GM12891 (cell line): ENCODE measurements at regions not wholly inside any gene's neighbourhood (a gene's known extent, or its start where the extent isn't known, plus 50 kb on each side); places are given as distances from the start of the nearest gene placed in this dataset.

Source experiments
- DNase-seq: peaks from one replicate; pipeline ENCODE4 v3.0.0; 2011; ENCODE audit warnings: low spot score; ENCODE audit not compliant: insufficient read length
- FAIRE-seq: peaks from 2 replicates; lab custom pipeline; 2011; peaks lifted over from hg19 to GRCh38; lab: Jason Lieb, UNC
- PAX5 ChIP-seq: IDR thresholded peaks from 2 replicates; pipeline ENCODE4 v1.6.1; 2011; ENCODE audit warnings: low read length, moderate library complexity, mild to moderate bottlenecking; ENCODE audit not compliant: insufficient read depth, severe bottlenecking
- POLR2A ChIP-seq: IDR thresholded peaks from 2 replicates; pipeline ENCODE4 v1.6.1; 2011; ENCODE audit warnings: low read depth, low read length, control low read depth
- POLR2AphosphoS5 ChIP-seq: IDR thresholded peaks from 2 replicates; pipeline ENCODE4 v1.6.1; 2011; ENCODE audit warnings: low read depth, low read length, control low read depth
- POU2F2 ChIP-seq: IDR thresholded peaks from 2 replicates; pipeline ENCODE4 v1.6.1; 2011; ENCODE audit warnings: low read depth, mild to moderate bottlenecking, control low read depth, low read length, moderate library complexity
- SPI1 ChIP-seq: IDR thresholded peaks from 2 replicates; pipeline ENCODE4 v1.6.1; 2011; ENCODE audit warnings: low read depth, low read length, control low read depth
- TAF1 ChIP-seq: IDR thresholded peaks from 2 replicates; pipeline ENCODE4 v1.6.1; 2011; ENCODE audit warnings: low read depth, low read length, control low read depth

- DNase-seq (no peak), FAIRE-seq (no peak)
- TF ChIP-seq PAX5 (no peak), POLR2A (no peak), POLR2AphosphoS5 (no peak), TAF1 (no peak), SPI1 (no peak)
These were observed 516.7 kb downstream of the CBLN4 start for GRCh38 chr20:55488593-55488992.

GRCh38 chr20:55478724-55479450 lies 526.4 kb downstream of the CBLN4 start:
- no peak for TF ChIP-seq POLR2A
- TF ChIP-seq SPI1, result no peak
- TF ChIP-seq POU2F2, result no peak
- TF ChIP-seq TAF1, result no peak
- TF ChIP-seq PAX5, result no peak
- no peak for TF ChIP-seq POLR2AphosphoS5
- DNase-seq (no peak), FAIRE-seq (no peak)

GRCh38 chr20:55472704-55473103 lies 532.6 kb downstream of the CBLN4 start:
- TF ChIP-seq POLR2A, result no peak
- TF ChIP-seq PAX5, result no peak
- TF ChIP-seq POU2F2, result no peak
- no peak for TF ChIP-seq TAF1
- TF ChIP-seq SPI1, result no peak
- TF ChIP-seq POLR2AphosphoS5, result no peak
- FAIRE-seq, result no peak
- no peak for DNase-seq

GRCh38 chr20:55471052-55472006 lies 534.0 kb downstream of the CBLN4 start:
- FAIRE-seq, result no peak
- TF ChIP-seq POU2F2 (no peak), POLR2A (no peak), PAX5 (no peak), SPI1 (no peak), TAF1 (no peak), POLR2AphosphoS5 (no peak)
- no peak for DNase-seq

- DNase-seq (no peak), FAIRE-seq (no peak)
- no peak for TF ChIP-seq TAF1
- TF ChIP-seq POLR2A, result no peak
- TF ChIP-seq PAX5, result no peak
- no peak for TF ChIP-seq POU2F2
- no peak for TF ChIP-seq SPI1
- no peak for TF ChIP-seq POLR2AphosphoS5
These were observed 536.2 kb downstream of the CBLN4 start for GRCh38 chr20:55469074-55469473.

DNA sequence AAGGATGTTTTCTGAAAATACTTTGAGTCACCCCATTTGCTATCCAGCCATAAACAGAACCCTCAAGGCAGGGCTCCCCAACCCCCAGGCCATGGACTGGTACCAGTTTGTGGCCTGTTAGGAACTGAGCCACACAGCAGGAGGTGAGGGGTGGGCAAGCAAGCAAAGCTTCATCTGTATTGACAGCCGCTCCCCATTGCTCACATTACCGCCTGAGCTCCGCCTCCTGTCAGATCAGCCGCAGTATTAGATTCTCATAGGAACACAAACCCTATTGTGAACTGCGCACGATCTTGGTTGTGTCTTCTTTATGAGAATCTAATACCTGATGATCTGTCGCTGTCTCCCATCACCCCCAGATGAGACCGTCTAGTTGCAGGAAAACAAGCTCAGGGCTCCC lies 543.8 kb downstream of the CBLN4 start:
- TF ChIP-seq SPI1, result no peak
- no peak for TF ChIP-seq PAX5
- TF ChIP-seq POU2F2, result no peak
- TF ChIP-seq TAF1, result no peak
- no peak for TF ChIP-seq POLR2A
- TF ChIP-seq POLR2AphosphoS5, result no peak
- DNase-seq (no peak), FAIRE-seq (no peak)

GRCh38 chr20:55456316-55456940 lies 548.9 kb downstream of the CBLN4 start:
- FAIRE-seq, result no peak
- no peak for DNase-seq
- TF ChIP-seq TAF1 (no peak), POLR2A (no peak)

- no peak for FAIRE-seq
- no peak for DNase-seq
- TF ChIP-seq POLR2A (no peak), PAX5 (no peak), POLR2AphosphoS5 (no peak), SPI1 (no peak), TAF1 (no peak), POU2F2 (no peak)
These were observed 556.2 kb downstream of the CBLN4 start for GRCh38 chr20:55449091-55449490.

DNA sequence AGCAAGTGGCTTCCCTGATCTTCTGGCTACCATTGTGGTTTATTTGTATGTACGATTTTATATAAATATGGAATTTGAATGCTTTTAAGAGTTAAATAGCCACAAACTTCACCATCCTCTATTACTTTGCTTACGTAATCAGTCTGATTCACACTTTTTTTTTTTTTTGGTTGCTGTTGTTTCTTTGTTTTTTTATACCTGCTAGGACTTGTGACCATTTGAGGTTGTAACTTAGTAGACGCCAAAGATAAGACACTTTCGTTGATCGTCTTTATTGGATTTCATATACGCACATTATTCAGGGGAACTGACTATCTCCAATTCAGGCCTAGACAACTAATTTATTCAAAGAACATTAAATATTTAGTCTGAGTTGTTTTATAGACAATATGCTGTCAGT lies 559.0 kb downstream of the CBLN4 start:
- no peak for FAIRE-seq

More for the DNA sequence above, 559.0 kb downstream of the CBLN4 start:
- DNase-seq, result no peak
- no peak for TF ChIP-seq POU2F2
- no peak for TF ChIP-seq POLR2AphosphoS5
- TF ChIP-seq POLR2A, result no peak
- no peak for TF ChIP-seq TAF1
- no peak for TF ChIP-seq SPI1
- TF ChIP-seq PAX5, result no peak
